KMS-11 (cell line): ENCODE measurements at regions not wholly inside any gene's neighbourhood (a gene's known extent, or its start where the extent isn't known, plus 50 kb on each side); places are given as distances from the start of the nearest gene placed in this dataset.

Experiments used
- H2AFZ ChIP-seq: fragments of 200-600 bp; sonication (generic); 2 replicates; pipeline ENCODE4 v1.6.1; 2016; ENCODE audit warnings: antibody characterized with exemption, mixed run types, low read depth
- H3K27ac ChIP-seq: fragments of 200-600 bp; sonication (generic); 2 replicates; pipeline ENCODE4 v1.6.1; 2016; ENCODE audit warnings: mild to moderate bottlenecking, mixed run types
- H3K27me3 ChIP-seq: fragments of 200-600 bp; sonication (generic); 2 replicates; pipeline ENCODE4 v1.6.1; 2017; ENCODE audit warnings: mild to moderate bottlenecking, low read depth, mixed run types, moderate library complexity; ENCODE audit not compliant: insufficient read depth
- H3K36me3 ChIP-seq: fragments of 200-600 bp; sonication (generic); 2 replicates; pipeline ENCODE4 v1.6.1; 2017; ENCODE audit warnings: mild to moderate bottlenecking, mixed run types; ENCODE audit not compliant: insufficient read depth
- H3K4me1 ChIP-seq: fragments of 200-600 bp; sonication (generic); 2 replicates; pipeline ENCODE4 v1.6.1; 2016; ENCODE audit warnings: mild to moderate bottlenecking, low read depth, mixed run types; ENCODE audit not compliant: poor library complexity, severe bottlenecking
- H3K4me2 ChIP-seq: fragments of 200-600 bp; sonication (generic); 2 replicates; pipeline ENCODE4 v1.7.0; 2016; ENCODE audit warnings: mild to moderate bottlenecking, mixed run types
- H3K4me3 ChIP-seq: fragments of 200-600 bp; sonication (generic); IDR thresholded peaks from 2 replicates; pipeline ENCODE4 v1.6.1; 2017; ENCODE audit warnings: low read depth, low read length, mixed read lengths; ENCODE audit not compliant: insufficient read depth
- H3K79me2 ChIP-seq: fragments of 200-600 bp; sonication (generic); 2 replicates; pipeline ENCODE4 v1.6.1; 2016; ENCODE audit warnings: low read depth, mixed run types; ENCODE audit not compliant: insufficient read depth
- H3K9ac ChIP-seq: fragments of 200-600 bp; sonication (generic); 2 replicates; pipeline ENCODE4 v1.6.1; 2016; ENCODE audit warnings: mild to moderate bottlenecking, mixed run types
- H4K20me1 ChIP-seq: fragments of 200-600 bp; sonication (generic); 2 replicates; pipeline ENCODE4 v1.6.1; 2016; ENCODE audit warnings: mild to moderate bottlenecking, mixed run types; ENCODE audit not compliant: insufficient read depth
- CTCF ChIP-seq: fragments of 200-600 bp; sonication (generic); conservative IDR thresholded peaks from 2 replicates; pipeline ENCODE4 v1.6.1; 2017; ENCODE audit warnings: low read depth, mild to moderate bottlenecking, antibody characterized with exemption, low read length, moderate library complexity, mixed read lengths

- no peak overlapping the region for H3K27ac ChIP-seq
- H2AFZ ChIP-seq: no peak overlapping the region
- no peaks in the 10 kb centered on the region for H3K27me3 ChIP-seq
- H4K20me1 ChIP-seq: no peaks in the 10 kb centered on the region
- no peak overlapping the region for H3K4me2 ChIP-seq
- H3K36me3 ChIP-seq: no peaks in the 10 kb centered on the region
- H3K4me3 ChIP-seq: no peak overlapping the region
- no peaks in the 10 kb centered on the region for H3K4me1 ChIP-seq
- TF ChIP-seq CTCF: no peak
- H3K9ac ChIP-seq: no peak overlapping the region
- no peaks in the 10 kb centered on the region for H3K79me2 ChIP-seq
Observed at GRCh38 chr3:194962056-194962455, 276.4 kb downstream of the FAM43A start.

GRCh38 chr3:194964809-194965208, 279.1 kb downstream of the FAM43A start:
- no peak overlapping the region for H3K4me2 ChIP-seq
- H4K20me1 ChIP-seq: no peaks in the 10 kb centered on the region
- H3K36me3 ChIP-seq: no peaks in the 10 kb centered on the region
- H3K27me3 ChIP-seq: no peaks in the 10 kb centered on the region
- no peak for TF ChIP-seq CTCF
- H3K9ac ChIP-seq: no peak overlapping the region
- no peak overlapping the region for H3K4me3 ChIP-seq
- H3K27ac ChIP-seq: no peak overlapping the region
- H3K79me2 ChIP-seq: no peaks in the 10 kb centered on the region
- no peaks in the 10 kb centered on the region for H3K4me1 ChIP-seq
- H2AFZ ChIP-seq: no peak overlapping the region

- H2AFZ ChIP-seq: no peak overlapping the region
- no peak overlapping the region for H3K4me2 ChIP-seq
Observed at GRCh38 chr3:194967151-194968117, 281.8 kb downstream of the FAM43A start.

GRCh38 chr3:194970066-194970465, 284.4 kb downstream of the FAM43A start:
- H3K4me3 ChIP-seq: no peak overlapping the region
- no peaks in the 10 kb centered on the region for H4K20me1 ChIP-seq
- TF ChIP-seq CTCF: no peak
- H3K27ac ChIP-seq: no peak overlapping the region
- no peaks in the 10 kb centered on the region for H3K79me2 ChIP-seq
- H3K27me3 ChIP-seq: no peaks in the 10 kb centered on the region
- H3K4me1 ChIP-seq: no peaks in the 10 kb centered on the region
- H3K9ac ChIP-seq: no peak overlapping the region
- no peak overlapping the region for H3K4me2 ChIP-seq
- H2AFZ ChIP-seq: no peak overlapping the region
- H3K36me3 ChIP-seq: no peaks in the 10 kb centered on the region

More at GRCh38 chr3:194967151-194968117, 281.8 kb downstream of the FAM43A start:
- Histone ChIP-seq H4K20me1 (no peaks in the 10 kb centered on the region), H3K4me3 (no peak overlapping the region), H3K4me1 (no peaks in the 10 kb centered on the region), H3K9ac (no peak overlapping the region), H3K27me3 (no peaks in the 10 kb centered on the region), H3K79me2 (no peaks in the 10 kb centered on the region), H3K27ac (no peak overlapping the region), H3K36me3 (no peaks in the 10 kb centered on the region)
- no peak for TF ChIP-seq CTCF
